Effector memory CD8-positive, alpha-beta T cell (primary cell): ENCODE measurements at regions not wholly inside any gene's neighbourhood (a gene's known extent, or its start where the extent isn't known, plus 50 kb on each side); places are given as distances from the start of the nearest gene placed in this dataset.
"Not testable (repeated sequence)": the region's sequence is repeated elsewhere in the genome, so short reads cannot be mapped to it uniquely, and the experiment has no call there.

Experiments
- ATAC-seq: fragments of 150-1000 bp; cut with Tn5 transposase; replicated peaks from 2 replicates; pipeline ENCODE4 v1.10.0; 2021; ENCODE audit warnings: mild to moderate bottlenecking, moderate library complexity
- DNase-seq, 3 experiments: peaks; one replicate each; pipeline ENCODE4 v3.0.0; 2021
- H3K27ac Mint-ChIP-seq, 2 donors: one replicate each; pipeline ENCODE4 v1.8.0; 2022; ENCODE audit warnings: mild to moderate bottlenecking in 2 of 2, mixed read lengths in 2 of 2, moderate library complexity in 2 of 2
- H3K27me3 Mint-ChIP-seq, 2 donors: one replicate each; pipeline ENCODE4 v1.8.0; 2022; ENCODE audit warnings: mixed read lengths in 2 of 2
- H3K36me3 Mint-ChIP-seq: one replicate; pipeline ENCODE4 v1.8.0; 2022; ENCODE audit warnings: mild to moderate bottlenecking, moderate library complexity, mixed read lengths; ENCODE audit not compliant: insufficient read depth
- H3K4me1 Mint-ChIP-seq, 2 donors: one replicate each; pipeline ENCODE4 v1.8.0; 2022; ENCODE audit warnings: low read depth in 2 of 2, mixed read lengths in 2 of 2
- H3K4me3 Mint-ChIP-seq, 2 donors: one replicate each; pipeline ENCODE4 v1.8.0; 2022; ENCODE audit warnings: mild to moderate bottlenecking in 2 of 2, mixed read lengths in 2 of 2, moderate library complexity in 2 of 2
- H3K9me3 Mint-ChIP-seq, 2 donors: one replicate each; pipeline ENCODE4 v1.8.0; 2022; ENCODE audit warnings: mixed read lengths in 2 of 2

DNA sequence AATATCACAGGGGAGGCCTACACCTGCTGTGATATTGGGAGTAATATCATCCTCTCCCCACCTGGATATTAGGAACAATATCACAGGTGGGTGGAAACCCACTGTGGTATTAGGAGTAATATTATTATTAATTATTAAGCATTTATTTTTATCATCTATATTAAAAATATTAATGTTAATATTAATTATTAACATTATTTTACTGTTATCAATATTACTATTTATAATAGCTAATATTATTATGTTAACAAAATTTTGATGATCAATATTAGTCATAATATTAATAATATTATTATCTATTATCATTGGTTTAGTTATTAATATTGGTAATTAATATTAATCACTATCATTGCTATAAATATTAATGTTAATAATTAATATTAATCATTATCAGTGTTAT is 161.1 kb upstream of the API5 start:
- Mint-ChIP-seq H3K9me3 (peaks cover 2 to 8% of the 10 kb centered on the region in 2 donors), H3K27me3 (no peaks in the 10 kb centered on the region)
- no peak for ATAC-seq

DNA sequence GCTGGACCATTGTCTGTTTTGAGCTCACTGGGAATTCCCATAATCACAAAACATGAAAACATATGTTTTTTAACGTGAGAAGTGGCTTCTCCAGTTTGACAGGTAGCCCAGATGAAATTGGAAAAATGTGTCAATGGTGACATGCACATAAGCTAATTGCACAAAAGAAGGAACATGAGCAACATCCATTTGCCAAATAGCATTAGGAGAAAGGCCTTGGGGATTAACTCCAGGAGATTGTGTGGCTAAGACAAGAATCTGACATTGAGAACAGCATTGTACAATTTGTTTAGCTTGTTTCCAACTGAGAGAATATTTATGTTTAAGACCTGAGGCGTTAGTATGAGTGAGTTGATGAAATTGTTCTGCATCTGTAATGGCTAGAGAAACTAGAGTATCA is 147.0 kb upstream of the API5 start:
- no peak overlapping the region for H3K4me3 Mint-ChIP-seq
- ATAC-seq, result no peak
- peaks cover 0 to 31% of the 10 kb centered on the region in 2 donors for H3K9me3 Mint-ChIP-seq
- H3K4me1 Mint-ChIP-seq, result no peaks in the 10 kb centered on the region
- no peaks in the 10 kb centered on the region for H3K27me3 Mint-ChIP-seq
- H3K36me3 Mint-ChIP-seq, result no peaks in the 10 kb centered on the region
- H3K27ac Mint-ChIP-seq, result no peak overlapping the region
- DNase-seq, result no peak

More for the DNA sequence above, 161.1 kb upstream of the API5 start:
- no peak overlapping the region for H3K4me3 Mint-ChIP-seq
- no peak overlapping the region for H3K27ac Mint-ChIP-seq
- no peaks in the 10 kb centered on the region for H3K4me1 Mint-ChIP-seq
- DNase-seq, result no peak
- H3K36me3 Mint-ChIP-seq, result no peaks in the 10 kb centered on the region

DNA sequence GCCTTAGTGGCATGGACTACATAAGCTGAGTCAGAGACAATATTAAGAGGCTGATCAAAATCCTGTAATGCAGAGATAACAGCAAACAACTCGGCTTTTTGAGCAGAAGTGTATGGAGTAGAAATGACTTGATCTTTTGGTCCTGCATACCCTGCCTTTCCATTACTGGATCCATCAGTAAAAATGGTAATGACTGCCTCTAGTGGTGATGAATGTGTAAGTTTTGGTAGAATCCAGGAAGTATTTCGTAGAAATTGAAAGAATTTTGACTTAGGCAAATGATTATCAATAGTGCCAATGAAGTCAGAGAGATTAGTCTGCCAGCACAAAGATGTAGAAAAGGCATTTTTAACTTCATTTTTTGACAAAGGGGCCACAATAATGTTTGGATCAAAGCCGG is 146.4 kb upstream of the API5 start:
- H3K27ac Mint-ChIP-seq, H3K4me1 Mint-ChIP-seq, DNase-seq, H3K27me3 Mint-ChIP-seq, H3K4me3 Mint-ChIP-seq, H3K36me3 Mint-ChIP-seq, ATAC-seq: not testable (repeated sequence)
- H3K9me3 Mint-ChIP-seq, result peaks cover 0 to 31% of the 10 kb centered on the region in 2 donors

DNA sequence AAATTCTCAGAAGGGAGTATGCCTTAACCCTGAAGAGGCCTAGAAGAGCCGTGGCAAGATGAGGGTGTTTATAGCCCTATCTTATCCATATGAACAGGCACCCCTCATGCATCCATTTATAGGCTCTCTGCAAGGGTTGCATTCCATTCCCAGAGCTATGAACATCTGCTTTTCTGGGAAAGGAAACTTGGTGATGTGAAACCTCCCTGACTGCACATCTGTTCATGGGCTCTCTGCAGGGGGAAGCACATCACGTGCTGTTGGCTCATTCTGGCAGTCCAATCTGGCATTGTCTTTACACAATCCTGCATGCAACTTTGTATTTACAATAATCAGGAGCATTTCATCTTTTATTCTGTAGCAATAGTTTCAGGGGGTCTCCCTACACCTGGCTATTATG is 143.6 kb upstream of the API5 start:
- H3K4me1 Mint-ChIP-seq, ATAC-seq, H3K27me3 Mint-ChIP-seq, DNase-seq, H3K27ac Mint-ChIP-seq, H3K4me3 Mint-ChIP-seq, H3K36me3 Mint-ChIP-seq: not testable (repeated sequence)
- peaks cover 0 to 31% of the 10 kb centered on the region in 2 donors for H3K9me3 Mint-ChIP-seq

DNA sequence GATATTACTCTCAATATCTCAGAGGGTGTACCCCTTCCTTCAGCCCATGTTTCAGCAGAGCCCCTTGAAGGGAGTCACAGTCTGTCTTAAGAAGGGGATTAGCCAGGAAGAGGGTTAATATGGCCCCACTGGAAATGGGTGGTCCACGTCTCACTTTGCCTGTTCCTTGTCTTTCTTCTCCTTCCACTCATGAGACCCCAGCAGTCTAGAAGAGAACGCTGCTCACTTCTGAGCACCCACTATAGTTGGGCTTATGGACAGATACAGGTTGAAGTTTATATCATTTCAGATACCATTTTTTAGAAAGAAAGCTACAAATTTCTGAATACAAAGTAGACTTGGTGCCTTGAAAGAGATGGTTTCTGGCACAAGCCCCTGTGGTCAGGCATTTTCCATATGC is 139.3 kb upstream of the API5 start:
- Mint-ChIP-seq H3K4me3 (no peak overlapping the region), H3K27me3 (no peaks in the 10 kb centered on the region), H3K27ac (no peak overlapping the region), H3K4me1 (no peaks in the 10 kb centered on the region), H3K9me3 (no peaks in the 10 kb centered on the region), H3K36me3 (no peaks in the 10 kb centered on the region)
- ATAC-seq, result no peak
- DNase-seq, result no peak

DNA sequence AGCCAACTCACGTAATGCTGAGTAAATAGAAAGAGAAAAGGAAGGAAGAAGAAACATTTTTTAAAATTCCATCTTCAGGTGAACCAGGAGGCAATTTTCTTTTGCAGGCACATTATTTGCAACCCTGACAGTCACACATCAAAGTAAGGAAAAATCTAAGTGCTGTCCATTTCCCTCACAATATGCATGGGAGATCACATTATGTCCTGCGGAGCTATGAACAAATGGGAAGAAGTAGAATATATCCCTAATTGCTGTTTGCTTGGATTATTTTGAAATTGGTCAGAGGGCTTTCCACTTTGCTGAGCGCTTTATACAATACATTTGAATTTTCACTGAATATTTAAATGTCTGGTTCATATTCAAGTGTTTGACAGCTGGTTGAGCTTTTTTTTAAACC is 133.8 kb upstream of the API5 start:
- no peak overlapping the region for H3K27ac Mint-ChIP-seq
- H3K36me3 Mint-ChIP-seq, result no peaks in the 10 kb centered on the region
- H3K4me3 Mint-ChIP-seq, result no peak overlapping the region
- ATAC-seq (no peak), DNase-seq (no peak)
- H3K4me1 Mint-ChIP-seq, result no peaks in the 10 kb centered on the region
- H3K27me3 Mint-ChIP-seq, result no peaks in the 10 kb centered on the region
- H3K9me3 Mint-ChIP-seq, result peaks cover 0 to 2% of the 10 kb centered on the region in 2 donors

DNA sequence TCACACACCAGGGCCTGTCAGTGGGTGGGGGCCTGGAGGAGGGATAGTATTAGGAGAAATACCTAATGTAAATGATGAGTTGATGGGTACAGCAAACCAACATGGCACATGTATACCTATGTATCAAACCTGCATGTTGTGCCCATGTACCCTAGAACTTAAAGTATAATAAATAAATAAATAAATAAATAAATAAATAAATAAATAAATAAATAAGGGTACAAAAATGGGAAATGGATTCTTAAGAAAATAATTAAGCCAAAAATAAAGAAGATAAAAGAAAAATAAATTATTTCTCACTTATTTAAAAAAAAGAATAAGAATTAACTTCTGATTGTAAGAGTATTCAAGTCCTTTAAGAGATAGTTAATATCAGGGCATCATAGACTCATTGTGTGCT is 117.3 kb upstream of the API5 start:
- not testable (repeated sequence) for DNase-seq, H3K36me3 Mint-ChIP-seq, H3K27ac Mint-ChIP-seq, H3K4me1 Mint-ChIP-seq, H3K9me3 Mint-ChIP-seq, H3K4me3 Mint-ChIP-seq, ATAC-seq, H3K27me3 Mint-ChIP-seq

DNA sequence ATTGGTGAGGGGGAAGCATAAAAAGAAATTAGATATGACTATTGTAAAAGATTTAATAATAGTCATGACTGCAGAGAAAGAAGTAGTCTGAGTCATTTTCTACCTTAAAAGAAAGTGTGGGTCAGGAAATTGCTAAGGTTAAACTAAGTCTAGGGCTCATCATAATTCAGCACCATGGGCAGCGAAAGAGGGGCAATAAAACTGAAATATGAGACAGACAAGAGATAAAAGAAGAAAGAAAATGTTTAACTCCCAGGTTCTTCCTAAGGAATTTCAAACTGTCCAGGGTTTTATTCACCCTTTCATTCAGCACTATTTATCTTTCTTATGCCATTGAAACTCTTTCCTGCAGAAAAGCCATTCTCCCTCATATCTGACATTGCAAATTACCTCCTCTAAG is 114.4 kb upstream of the API5 start:
- no peaks in the 10 kb centered on the region for H3K36me3 Mint-ChIP-seq
- no peak for DNase-seq

DNA sequence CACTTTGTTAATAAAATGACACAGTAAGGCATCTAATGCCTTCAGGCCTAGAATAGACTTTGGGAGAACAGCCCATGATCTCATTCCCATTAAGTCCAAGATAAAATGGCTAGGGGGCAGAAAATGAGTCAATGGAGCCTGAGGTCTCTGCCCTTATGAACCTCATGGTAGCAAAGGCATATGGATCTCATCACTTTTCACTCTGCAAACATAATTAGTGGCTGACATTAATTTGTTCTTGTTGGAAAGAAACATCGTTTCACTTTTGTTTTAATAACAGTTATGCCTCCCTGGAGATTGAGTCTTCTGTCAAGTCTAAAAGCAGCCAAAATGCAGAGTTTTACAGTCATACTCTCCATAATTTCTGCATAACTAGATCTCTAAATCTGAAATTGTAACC is 111.8 kb upstream of the API5 start:
- Mint-ChIP-seq H3K27me3 (no peaks in the 10 kb centered on the region), H3K4me3 (no peak overlapping the region), H3K9me3 (peaks cover 5 to 7% of the 10 kb centered on the region in 2 donors), H3K27ac (no peak overlapping the region), H3K36me3 (no peaks in the 10 kb centered on the region), H3K4me1 (no peaks in the 10 kb centered on the region)
- ATAC-seq (no peak), DNase-seq (no peak)

More for the DNA sequence above, 114.4 kb upstream of the API5 start:
- H3K27me3 Mint-ChIP-seq, result no peaks in the 10 kb centered on the region
- no peak overlapping the region for H3K27ac Mint-ChIP-seq
- H3K9me3 Mint-ChIP-seq, result peaks cover 3 to 7% of the 10 kb centered on the region in 2 donors
- no peak for ATAC-seq
- no peak overlapping the region for H3K4me3 Mint-ChIP-seq
- no peaks in the 10 kb centered on the region for H3K4me1 Mint-ChIP-seq

DNA sequence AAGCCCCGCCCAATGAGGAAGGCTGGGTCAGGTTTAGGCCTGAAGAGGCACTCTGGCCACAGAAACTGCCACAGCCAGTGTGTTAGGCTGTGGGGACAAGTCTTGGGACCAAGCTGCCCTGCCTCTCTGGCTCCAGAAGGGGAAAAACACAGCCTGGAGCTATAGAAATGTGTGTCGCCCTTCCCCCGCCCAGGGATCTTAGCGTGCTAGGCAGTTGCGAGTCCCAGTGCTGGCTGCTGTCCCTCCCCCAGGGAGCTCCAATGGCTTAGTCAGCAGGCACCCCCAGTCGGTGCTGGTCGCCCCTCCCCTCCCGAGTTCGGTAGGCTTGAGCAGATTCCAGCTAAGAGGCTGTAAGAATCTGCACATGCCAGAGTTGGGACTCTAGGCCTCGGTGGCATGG is 99.5 kb upstream of the API5 start:
- no peak overlapping the region for H3K4me3 Mint-ChIP-seq
- H3K36me3 Mint-ChIP-seq, result no peaks in the 10 kb centered on the region
- H3K27ac Mint-ChIP-seq, result no peak overlapping the region
- no peaks in the 10 kb centered on the region for H3K4me1 Mint-ChIP-seq
- H3K27me3 Mint-ChIP-seq, result no peaks in the 10 kb centered on the region
- peaks cover 0 to 2% of the 10 kb centered on the region in 2 donors for H3K9me3 Mint-ChIP-seq
- no peak for DNase-seq
- no peak for ATAC-seq

DNA sequence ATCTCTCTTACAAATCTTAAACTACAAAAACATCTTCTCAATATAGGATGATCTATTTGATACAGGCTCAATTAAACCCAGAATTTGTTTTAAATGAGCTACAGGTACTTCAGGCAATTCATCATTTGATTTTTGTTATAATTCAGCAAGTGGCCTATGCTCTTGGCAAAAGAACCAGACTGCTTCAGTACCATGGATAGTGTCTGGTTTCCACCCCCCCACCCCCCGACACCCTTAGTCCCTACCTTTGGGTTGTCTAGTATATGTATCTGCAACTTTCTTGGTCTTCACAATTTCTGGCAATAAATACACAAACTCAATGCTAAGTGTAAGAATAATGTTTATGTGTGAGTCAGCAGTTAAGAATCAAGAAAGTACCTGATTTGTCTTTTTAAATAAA is 97.3 kb upstream of the API5 start:
- ATAC-seq (no peak), DNase-seq (no peak)
- H3K36me3 Mint-ChIP-seq, result no peaks in the 10 kb centered on the region
- no peaks in the 10 kb centered on the region for H3K4me1 Mint-ChIP-seq
- H3K27me3 Mint-ChIP-seq, result no peaks in the 10 kb centered on the region
- no peak overlapping the region for H3K27ac Mint-ChIP-seq
- no peak overlapping the region for H3K4me3 Mint-ChIP-seq
- H3K9me3 Mint-ChIP-seq, result peaks cover 0 to 6% of the 10 kb centered on the region in 2 donors

DNA sequence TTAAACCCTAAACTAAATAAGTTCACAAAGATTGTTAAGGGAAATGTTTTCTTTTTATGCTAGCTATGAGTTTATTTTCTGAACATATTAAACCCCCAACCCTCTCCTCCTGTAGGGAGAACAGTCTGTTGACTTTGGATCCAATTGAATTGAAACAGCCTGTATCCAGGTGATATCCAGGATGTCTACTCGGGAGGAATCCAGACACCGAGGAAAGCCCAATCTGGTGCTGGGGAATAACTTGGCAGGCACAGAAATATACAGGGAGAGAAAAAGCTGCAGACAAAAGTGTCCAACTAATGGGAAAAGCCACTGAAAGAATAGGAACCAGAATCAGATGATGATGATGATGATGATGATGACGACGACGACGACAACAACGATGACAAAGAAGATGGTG is 93.9 kb upstream of the API5 start:
- H3K27ac Mint-ChIP-seq, result no peak overlapping the region
- H3K4me1 Mint-ChIP-seq, result no peaks in the 10 kb centered on the region
- DNase-seq (no peak), ATAC-seq (no peak)
- no peaks in the 10 kb centered on the region for H3K27me3 Mint-ChIP-seq
- peaks cover 0 to 8% of the 10 kb centered on the region in 2 donors for H3K9me3 Mint-ChIP-seq
- H3K4me3 Mint-ChIP-seq, result no peak overlapping the region
- H3K36me3 Mint-ChIP-seq, result no peaks in the 10 kb centered on the region

DNA sequence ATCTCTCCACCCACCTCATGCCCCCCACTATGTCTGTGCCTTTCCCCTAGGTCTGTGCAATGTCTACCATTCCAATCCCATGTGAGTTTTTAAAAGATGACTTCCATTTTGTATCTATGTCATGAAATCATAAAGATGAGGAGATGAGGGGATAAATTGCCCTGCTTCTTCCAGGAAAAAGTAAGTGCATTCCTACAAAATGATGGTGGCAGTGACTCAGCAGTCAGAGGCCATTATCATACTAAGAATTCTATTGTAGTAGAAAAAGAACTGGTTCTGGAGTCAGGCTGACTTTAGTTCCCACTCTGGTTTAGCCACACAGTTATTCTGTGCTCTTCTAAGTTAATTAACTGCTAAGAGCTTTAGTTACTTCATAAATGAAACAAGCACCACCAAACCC is 89.6 kb upstream of the API5 start:
- no peak for ATAC-seq
- Mint-ChIP-seq H3K4me1 (no peaks in the 10 kb centered on the region), H3K4me3 (no peak overlapping the region), H3K27ac (no peak overlapping the region), H3K27me3 (no peaks in the 10 kb centered on the region), H3K9me3 (peaks cover 0 to 6% of the 10 kb centered on the region in 2 donors), H3K36me3 (no peaks in the 10 kb centered on the region)
- no peak for DNase-seq

DNA sequence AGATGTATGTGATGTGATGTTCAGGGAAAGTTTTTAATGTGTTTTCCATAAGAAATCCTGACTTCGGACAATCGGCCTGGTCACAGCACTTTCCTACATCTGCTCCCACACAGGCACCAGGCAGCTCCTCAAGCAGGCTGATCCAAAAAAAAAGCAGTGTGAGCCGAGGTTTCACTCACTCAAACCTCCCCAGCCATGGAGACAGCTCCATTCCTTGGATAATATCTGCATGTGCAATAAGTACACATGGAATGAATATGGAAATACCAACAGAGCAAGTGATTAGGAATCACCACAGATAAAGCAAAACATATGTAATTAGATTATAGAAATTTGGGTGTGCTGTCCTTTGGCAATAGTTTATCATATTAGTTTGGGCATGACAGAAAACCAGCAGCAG is 88.8 kb upstream of the API5 start:
- Mint-ChIP-seq H3K27me3 (no peaks in the 10 kb centered on the region), H3K36me3 (no peaks in the 10 kb centered on the region), H3K4me3 (no peak overlapping the region), H3K9me3 (peaks cover 0 to 4% of the 10 kb centered on the region in 2 donors), H3K4me1 (no peaks in the 10 kb centered on the region), H3K27ac (no peak overlapping the region)
- ATAC-seq (no peak), DNase-seq (no peak)

DNA sequence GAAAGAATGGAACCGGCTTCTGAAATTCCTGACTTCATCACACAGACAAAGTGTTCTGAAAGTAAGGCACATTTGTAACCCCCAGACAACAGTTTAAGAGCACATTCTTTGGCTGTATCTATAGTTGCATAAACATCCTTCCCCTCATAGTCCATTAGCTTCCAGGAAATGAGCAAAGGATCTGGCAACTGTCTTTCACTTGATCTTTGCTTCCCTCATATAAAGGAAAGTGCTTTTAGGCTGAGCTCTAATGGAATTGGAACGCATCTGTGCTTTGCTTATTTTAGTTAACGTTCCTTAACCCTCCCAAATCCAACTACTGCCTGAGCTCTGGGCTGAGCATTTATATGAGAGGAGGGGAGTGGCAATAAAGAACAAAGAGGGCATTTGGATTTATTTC is 76.9 kb upstream of the API5 start:
- Mint-ChIP-seq H3K27ac (no peak overlapping the region), H3K9me3 (peaks cover 0 to 2% of the 10 kb centered on the region in 2 donors), H3K27me3 (peaks cover under 1 to 3% of the 10 kb centered on the region in 2 donors), H3K4me1 (no peaks in the 10 kb centered on the region), H3K36me3 (no peaks in the 10 kb centered on the region), H3K4me3 (no peak overlapping the region)
- DNase-seq (no peak), ATAC-seq (no peak)
